Left ventricle myocardium inferior (tissue), 1 donor: ENCODE measurements at regions not wholly inside any gene's neighbourhood (a gene's known extent, or its start where the extent isn't known, plus 50 kb on each side); places are given as distances from the start of the nearest gene placed in this dataset.

ENCODE experiments used
- DNase-seq: peaks from one replicate; pipeline ENCODE4 v3.0.0-alpha.2; 2020
- H3K27ac ChIP-seq: fragments of 200-600 bp; replicated peaks from 2 replicates; pipeline ENCODE4 v1.8.0; 2021
- H3K27me3 ChIP-seq: fragments of 200-600 bp; 2 replicates; pipeline ENCODE4 v1.8.0; 2021; ENCODE audit warnings: low read depth
- H3K36me3 ChIP-seq: fragments of 200-600 bp; 2 replicates; pipeline ENCODE4 v1.8.0; 2021
- H3K4me1 ChIP-seq: fragments of 200-600 bp; 2 replicates; pipeline ENCODE4 v1.8.0; 2021
- H3K4me3 ChIP-seq: fragments of 200-600 bp; 2 replicates; pipeline ENCODE4 v1.8.0; 2021; ENCODE audit warnings: mild to moderate bottlenecking, moderate library complexity
- H3K9me3 ChIP-seq: fragments of 200-600 bp; replicated peaks from 2 replicates; pipeline ENCODE4 v1.8.0; 2021
- CTCF ChIP-seq: fragments of 200-600 bp; IDR thresholded peaks from 2 replicates; pipeline ENCODE4 v1.8.0; 2021; ENCODE audit warnings: antibody characterized with exemption, mild to moderate bottlenecking, borderline replicate concordance
- intact Hi-C: fragments of 100-400 bp; cut with micrococcal nuclease; formaldehyde crosslinking; loops from one replicate; pipeline ENCODE4 v1.11.0; 2022
- donor health status: DM: no; HTN: yes; CAD: no; lungs with severe emphysema.

GRCh38 chr7:17230099-17230807 is 68.2 kb upstream of the AHR start:
- DNase-seq, result no peak
- intact Hi-C loops, result no loop called here
- no peak overlapping the region for H3K4me3 ChIP-seq
- no peak for TF ChIP-seq CTCF
- peaks cover 40% of the 10 kb centered on the region for H3K4me1 ChIP-seq
- H3K27me3 ChIP-seq, result no peaks in the 10 kb centered on the region
- H3K36me3 ChIP-seq, result no peaks in the 10 kb centered on the region
- peaks cover 5% of the 10 kb centered on the region for H3K9me3 ChIP-seq
- H3K27ac ChIP-seq, result peak overlapping the region; percentile 81

- intact Hi-C loops, result no loop called here
- Histone ChIP-seq H3K27me3 (no peaks in the 10 kb centered on the region), H3K4me1 (peaks cover 40% of the 10 kb centered on the region), H3K9me3 (no peaks in the 10 kb centered on the region), H3K27ac (no peak overlapping the region), H3K36me3 (no peaks in the 10 kb centered on the region), H3K4me3 (no peak overlapping the region)
- TF ChIP-seq CTCF, result no peak
- DNase-seq, result no peak
Measured at GRCh38 chr7:17233603-17234002, 64.8 kb upstream of the AHR start.

DNA sequence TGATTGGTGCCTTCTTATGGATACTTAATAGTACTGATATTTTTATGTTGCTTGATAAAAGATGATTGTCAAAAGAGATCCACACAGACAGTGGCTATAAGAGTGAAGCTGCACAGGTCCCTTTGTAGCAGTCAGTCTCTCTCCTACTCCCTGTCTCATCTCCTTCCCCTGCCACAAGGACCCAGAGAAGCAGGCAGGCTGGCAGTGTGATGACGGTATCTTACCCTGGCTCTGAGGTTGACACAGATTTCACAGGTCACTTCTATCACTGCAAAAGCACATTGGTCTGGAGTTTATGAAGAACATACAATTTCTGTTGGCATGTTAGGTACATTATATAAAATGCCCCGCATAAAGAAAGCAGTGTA is 64.4 kb upstream of the AHR start:
- Histone ChIP-seq H3K4me3 (no peak overlapping the region), H3K4me1 (peaks cover 42% of the 10 kb centered on the region), H3K27me3 (no peaks in the 10 kb centered on the region), H3K36me3 (no peaks in the 10 kb centered on the region), H3K9me3 (no peaks in the 10 kb centered on the region), H3K27ac (peak overlapping the region; percentile 32)
- DNase-seq, result no peak
- intact Hi-C loops, result no loop called here
- no peak for TF ChIP-seq CTCF

GRCh38 chr7:17234398-17235031 is 63.9 kb upstream of the AHR start:
- H3K27me3 ChIP-seq, result no peaks in the 10 kb centered on the region
- TF ChIP-seq CTCF, result no peak
- H3K4me1 ChIP-seq, result peaks cover 47% of the 10 kb centered on the region
- no peak overlapping the region for H3K4me3 ChIP-seq
- no peaks in the 10 kb centered on the region for H3K9me3 ChIP-seq
- intact Hi-C loops, result no loop called here
- H3K36me3 ChIP-seq, result no peaks in the 10 kb centered on the region
- no peak for DNase-seq
- H3K27ac ChIP-seq, result peak overlapping the region; percentile 32

DNA sequence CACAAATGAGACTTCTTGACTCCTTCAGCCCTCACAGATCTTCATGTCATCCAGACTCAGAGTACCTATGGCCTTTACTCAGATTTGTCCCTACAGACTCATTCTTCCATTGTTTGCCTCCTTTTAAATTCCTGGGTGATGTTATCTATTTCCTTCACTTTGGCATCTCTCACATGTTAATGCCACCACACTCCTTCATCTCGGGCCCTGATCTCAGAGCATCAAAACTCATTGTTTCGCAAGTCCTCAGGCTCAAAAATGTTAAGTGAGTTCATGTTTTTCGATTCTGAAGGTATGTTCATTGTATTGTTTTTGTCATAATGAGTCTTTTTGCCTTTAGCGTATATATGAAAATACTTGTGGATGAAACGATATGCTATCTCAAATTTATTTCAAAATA is 62.3 kb upstream of the AHR start:
- intact Hi-C loops, result no loop called here
- Histone ChIP-seq H3K36me3 (no peaks in the 10 kb centered on the region), H3K27ac (no peak overlapping the region), H3K4me1 (peaks cover 40% of the 10 kb centered on the region), H3K27me3 (no peaks in the 10 kb centered on the region), H3K9me3 (no peaks in the 10 kb centered on the region), H3K4me3 (no peak overlapping the region)
- no peak for TF ChIP-seq CTCF
- DNase-seq, result no peak
